WTC11 (cell line): ENCODE measurements at regions not wholly inside any gene's neighbourhood (a gene's known extent, or its start where the extent isn't known, plus 50 kb on each side); places are given as distances from the start of the nearest gene placed in this dataset.

Source experiments
- ATAC-seq: fragments of 200-7000 bp; cut with Tn5 transposase; 2 replicates; pipeline ENCODE4 v1.10.0; 2021; ENCODE audit warnings: mild to moderate bottlenecking, moderate library complexity
- CTCF ChIA-PET: fragments of 300-600 bp; sonication (Branson Sonifier 250); formaldehyde crosslinking; loops from one replicate; lab custom pipeline; 2021; ENCODE audit warnings: antibody characterized with exemption; lab: Charles Lee
- POLR2A ChIA-PET: fragments of 350-600 bp; sonication (Branson Sonifier 250); formaldehyde crosslinking; loops from one replicate; lab custom pipeline; 2021; ENCODE audit warnings: antibody characterized with exemption; lab: Charles Lee
- DNase-seq: peaks from one replicate; pipeline ENCODE4 v3.0.0; 2021; ENCODE audit warnings: low spot score
- H3K27ac Mint-ChIP-seq: 2 replicates; pipeline ENCODE4 v1.8.0; 2021; ENCODE audit warnings: mixed read lengths
- H3K27me3 Mint-ChIP-seq: 2 replicates; pipeline ENCODE4 v1.8.0; 2021; ENCODE audit warnings: low read depth, mild to moderate bottlenecking, moderate library complexity, mixed read lengths
- H3K36me3 Mint-ChIP-seq: 2 replicates; pipeline ENCODE4 v1.8.0; 2021; ENCODE audit warnings: mixed read lengths
- H3K4me1 Mint-ChIP-seq: 2 replicates; pipeline ENCODE4 v1.8.0; 2022; ENCODE audit warnings: mixed read lengths
- H3K4me3 Mint-ChIP-seq: 2 replicates; pipeline ENCODE4 v1.8.0; 2021; ENCODE audit warnings: mild to moderate bottlenecking, moderate library complexity, mixed read lengths
- H3K9me3 Mint-ChIP-seq: 2 replicates; pipeline ENCODE4 v1.8.0; 2021; ENCODE audit warnings: mixed read lengths
- ARID4B ChIP-seq: sonication (generic); formaldehyde crosslinking; IDR thresholded peaks from 2 replicates; pipeline ENCODE4 v1.8.0; 2023; ENCODE audit warnings: missing genetic modification reagents, mild to moderate bottlenecking, borderline replicate concordance
- EMX1 ChIP-seq: fragments of 250-450 bp; sonication (Bioruptor Pico); IDR thresholded peaks from 2 replicates; pipeline ENCODE4 v1.8.0; 2021; ENCODE audit warnings: mild to moderate bottlenecking
- ETV6 ChIP-seq: sonication (generic); formaldehyde crosslinking; IDR thresholded peaks from 2 replicates; pipeline ENCODE4 v1.8.1; 2022; ENCODE audit warnings: mild to moderate bottlenecking, missing genetic modification reagents
- FOXK1 ChIP-seq: sonication (generic); formaldehyde crosslinking; IDR thresholded peaks from 2 replicates; pipeline ENCODE4 v1.8.0; 2022; ENCODE audit warnings: mild to moderate bottlenecking, moderate library complexity, missing genetic modification reagents
- GABPB1 ChIP-seq: sonication (generic); formaldehyde crosslinking; IDR thresholded peaks from 2 replicates; pipeline ENCODE4 v1.8.1; 2023; ENCODE audit warnings: mild to moderate bottlenecking, missing genetic modification reagents
- MLX ChIP-seq: sonication (generic); formaldehyde crosslinking; IDR thresholded peaks from 2 replicates; pipeline ENCODE4 v1.8.1; 2023; ENCODE audit warnings: mild to moderate bottlenecking, missing genetic modification reagents, moderate library complexity
- MXD4 ChIP-seq: fragments of 250-450 bp; sonication (Bioruptor Pico); IDR thresholded peaks from 2 replicates; pipeline ENCODE4 v1.8.0; 2021; ENCODE audit warnings: mild to moderate bottlenecking, moderate library complexity, borderline replicate concordance
- NFATC4 ChIP-seq: fragments of 250-450 bp; sonication (Bioruptor Pico); IDR thresholded peaks from 2 replicates; pipeline ENCODE4 v1.9.0; 2021; ENCODE audit warnings: mild to moderate bottlenecking
- NFYB ChIP-seq: sonication (generic); formaldehyde crosslinking; conservative IDR thresholded peaks from 2 replicates; pipeline ENCODE4 v1.8.0; 2022; ENCODE audit warnings: low read depth, missing genetic modification reagents
- NR2C2 ChIP-seq: sonication (generic); formaldehyde crosslinking; IDR thresholded peaks from 2 replicates; pipeline ENCODE4 v1.8.0; 2022; ENCODE audit warnings: mild to moderate bottlenecking, missing genetic modification reagents
- PREB ChIP-seq: sonication (generic); formaldehyde crosslinking; IDR thresholded peaks from 2 replicates; pipeline ENCODE4 v1.8.1; 2022; ENCODE audit warnings: mild to moderate bottlenecking, missing genetic modification reagents, moderate library complexity, borderline replicate concordance
- SOX15 ChIP-seq: fragments of 250-450 bp; sonication (Bioruptor Pico); IDR thresholded peaks from 2 replicates; pipeline ENCODE4 v1.9.0; 2021; ENCODE audit warnings: mild to moderate bottlenecking
- TEAD4 ChIP-seq: sonication (generic); formaldehyde crosslinking; IDR thresholded peaks from 2 replicates; pipeline ENCODE4 v1.8.0; 2022; ENCODE audit warnings: mild to moderate bottlenecking, missing genetic modification reagents
- TP53 ChIP-seq: sonication (generic); formaldehyde crosslinking; IDR thresholded peaks from 2 replicates; pipeline ENCODE4 v1.8.1; 2023; ENCODE audit warnings: mild to moderate bottlenecking, missing genetic modification reagents
- ZNF219 ChIP-seq: sonication (generic); formaldehyde crosslinking; IDR thresholded peaks from 2 replicates; pipeline ENCODE4 v1.8.0; 2023; ENCODE audit warnings: missing genetic modification reagents, mild to moderate bottlenecking, borderline replicate concordance
- ZNF396 ChIP-seq: fragments of 250-450 bp; sonication (Bioruptor Pico); IDR thresholded peaks from 2 replicates; pipeline ENCODE4 v1.8.0; 2021; ENCODE audit warnings: mild to moderate bottlenecking, moderate library complexity, borderline replicate concordance
- ZNF416 ChIP-seq: fragments of 250-450 bp; sonication (Bioruptor Pico); IDR thresholded peaks from 2 replicates; pipeline ENCODE4 v1.9.0; 2021; ENCODE audit warnings: mild to moderate bottlenecking, inconsistent platforms
- TF ChIP-seq, protein P1 (sequence below): fragments of 250-450 bp; sonication (Bioruptor Pico); conservative IDR thresholded peaks from 2 replicates; pipeline ENCODE4 v1.9.0; 2021; ENCODE audit warnings: mild to moderate bottlenecking
- TF ChIP-seq, protein P2 (sequence below): sonication (generic); formaldehyde crosslinking; conservative IDR thresholded peaks from 2 replicates; pipeline ENCODE4 v1.8.1; 2022; ENCODE audit warnings: mild to moderate bottlenecking, missing genetic modification reagents
- TF ChIP-seq, protein P3 (sequence below): sonication (generic); formaldehyde crosslinking; IDR thresholded peaks from 2 replicates; pipeline ENCODE4 v1.8.0; 2023; ENCODE audit warnings: mild to moderate bottlenecking, missing genetic modification reagents

DNA sequence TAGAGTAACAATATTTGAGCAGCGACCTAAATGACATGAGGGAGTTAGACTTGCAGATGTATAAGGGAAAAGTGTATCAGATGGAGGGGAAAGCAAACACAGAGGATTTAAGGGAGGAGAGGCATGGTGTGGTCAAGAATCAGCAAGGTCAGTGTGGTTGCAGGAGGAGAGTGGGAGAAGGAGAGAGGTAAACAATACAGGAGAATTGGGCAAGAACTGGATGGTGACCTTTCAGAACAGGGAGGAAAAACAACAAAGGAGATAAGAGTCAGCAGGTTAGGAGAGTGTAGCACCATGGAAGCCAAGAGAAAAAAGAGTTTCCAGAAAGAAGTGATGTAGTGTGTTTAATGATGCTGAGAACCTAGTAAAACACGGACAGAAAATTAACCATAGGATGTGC is 178.5 kb downstream of the PAPSS1 start:
- Mint-ChIP-seq H3K9me3 (no peaks in the 10 kb centered on the region), H3K4me3 (no peak overlapping the region), H3K27ac (no peak overlapping the region), H3K27me3 (no peaks in the 10 kb centered on the region), H3K4me1 (peaks cover 5% of the 10 kb centered on the region; the same call in 1 of the 2 replicates), H3K36me3 (no peaks in the 10 kb centered on the region)
- DNase-seq (no peak), ATAC-seq (no peak)
- TF ChIP-seq ZNF416 (CRISPR knock-in tag) (no peak), TP53 (CRISPR knock-in tag) (no peak), ARID4B (no peak), GABPB1 (CRISPR knock-in tag) (no peak)
- ChIA-PET CTCF (no interaction called here), POLR2A (no interaction called here)

DNA sequence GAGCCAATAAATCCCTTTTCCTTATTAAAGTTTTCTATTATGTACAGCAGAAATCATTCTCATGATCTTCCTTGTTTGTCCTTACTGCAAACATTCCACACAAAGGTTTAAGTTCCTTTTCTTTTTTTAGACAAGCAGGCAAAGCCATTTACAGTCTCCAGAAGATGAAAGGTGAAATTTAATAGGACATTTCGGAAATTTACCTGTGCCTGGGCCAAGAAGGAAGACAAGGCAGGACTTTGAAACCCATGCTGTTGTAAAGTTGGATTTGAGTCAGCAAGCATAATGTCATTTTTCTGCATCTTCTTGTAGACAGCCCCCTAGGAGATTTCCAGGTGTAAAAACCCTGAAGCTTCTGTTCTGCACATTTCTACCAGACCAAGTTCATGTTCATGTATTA is 188.1 kb downstream of the PAPSS1 start:
- H3K36me3 Mint-ChIP-seq, result no peaks in the 10 kb centered on the region
- H3K4me1 Mint-ChIP-seq, result no peaks in the 10 kb centered on the region
- ChIA-PET POLR2A (no interaction called here), CTCF (no interaction called here)
- no peaks in the 10 kb centered on the region for H3K9me3 Mint-ChIP-seq
- ATAC-seq (no peak), DNase-seq (no peak)
- H3K4me3 Mint-ChIP-seq, result no peak overlapping the region
- no peak overlapping the region for H3K27ac Mint-ChIP-seq
- no peaks in the 10 kb centered on the region for H3K27me3 Mint-ChIP-seq
- TF ChIP-seq FOXK1 (CRISPR knock-in tag) (no peak), MXD4 (CRISPR knock-in tag) (no peak), ZNF396 (CRISPR knock-in tag) (no peak), ARID4B (no peak), PREB (CRISPR knock-in tag) (no peak), EMX1 (CRISPR knock-in tag) (no peak), ZNF219 (CRISPR knock-in tag) (no peak), NFYB (CRISPR knock-in tag) (no peak), SOX15 (CRISPR knock-in tag) (no peak), NR2C2 (CRISPR knock-in tag) (no peak), ETV6 (CRISPR knock-in tag) (no peak), TEAD4 (no peak), MLX (CRISPR knock-in tag) (no peak), NFATC4 (CRISPR knock-in tag) (no peak)
- TF ChIP-seq, protein P1, sequence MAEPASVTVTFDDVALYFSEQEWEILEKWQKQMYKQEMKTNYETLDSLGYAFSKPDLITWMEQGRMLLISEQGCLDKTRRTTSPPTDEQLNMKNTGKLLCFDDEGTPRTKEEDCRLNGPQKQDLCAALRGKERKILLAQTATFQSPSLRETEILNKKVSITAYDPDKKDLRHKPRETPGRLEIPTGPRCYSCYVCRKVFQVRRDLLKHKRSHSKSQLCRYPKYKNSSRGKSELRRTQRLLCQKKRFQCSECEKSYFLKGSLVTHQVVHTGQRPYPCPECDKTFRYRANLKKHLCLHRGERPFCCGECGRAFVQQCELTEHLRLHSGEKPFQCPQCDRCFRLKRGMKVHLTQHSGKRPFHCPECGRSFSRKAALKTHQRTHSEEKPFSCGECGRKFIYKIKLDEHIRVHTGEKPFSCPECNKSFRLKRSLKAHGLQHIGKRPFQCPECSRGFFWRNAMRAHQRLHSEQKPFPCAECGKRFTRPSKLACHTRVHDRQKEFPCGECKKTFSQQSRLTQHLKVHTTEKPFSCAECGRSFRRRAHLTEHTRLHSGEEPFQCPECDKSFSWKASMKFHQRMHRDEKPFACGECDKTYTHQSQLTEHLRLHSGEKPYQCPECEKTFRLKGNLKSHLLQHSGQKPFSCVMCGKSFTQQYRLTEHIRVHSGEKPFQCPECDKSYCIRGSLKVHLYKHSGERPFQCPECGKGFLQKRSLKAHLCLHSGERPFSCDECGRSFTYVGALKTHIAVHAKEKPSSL (CRISPR knock-in tag), result no peak
- TF ChIP-seq, protein P2, sequence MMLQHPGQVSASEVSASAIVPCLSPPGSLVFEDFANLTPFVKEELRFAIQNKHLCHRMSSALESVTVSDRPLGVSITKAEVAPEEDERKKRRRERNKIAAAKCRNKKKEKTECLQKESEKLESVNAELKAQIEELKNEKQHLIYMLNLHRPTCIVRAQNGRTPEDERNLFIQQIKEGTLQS (CRISPR knock-in tag), result no peak
- TF ChIP-seq, protein P3, sequence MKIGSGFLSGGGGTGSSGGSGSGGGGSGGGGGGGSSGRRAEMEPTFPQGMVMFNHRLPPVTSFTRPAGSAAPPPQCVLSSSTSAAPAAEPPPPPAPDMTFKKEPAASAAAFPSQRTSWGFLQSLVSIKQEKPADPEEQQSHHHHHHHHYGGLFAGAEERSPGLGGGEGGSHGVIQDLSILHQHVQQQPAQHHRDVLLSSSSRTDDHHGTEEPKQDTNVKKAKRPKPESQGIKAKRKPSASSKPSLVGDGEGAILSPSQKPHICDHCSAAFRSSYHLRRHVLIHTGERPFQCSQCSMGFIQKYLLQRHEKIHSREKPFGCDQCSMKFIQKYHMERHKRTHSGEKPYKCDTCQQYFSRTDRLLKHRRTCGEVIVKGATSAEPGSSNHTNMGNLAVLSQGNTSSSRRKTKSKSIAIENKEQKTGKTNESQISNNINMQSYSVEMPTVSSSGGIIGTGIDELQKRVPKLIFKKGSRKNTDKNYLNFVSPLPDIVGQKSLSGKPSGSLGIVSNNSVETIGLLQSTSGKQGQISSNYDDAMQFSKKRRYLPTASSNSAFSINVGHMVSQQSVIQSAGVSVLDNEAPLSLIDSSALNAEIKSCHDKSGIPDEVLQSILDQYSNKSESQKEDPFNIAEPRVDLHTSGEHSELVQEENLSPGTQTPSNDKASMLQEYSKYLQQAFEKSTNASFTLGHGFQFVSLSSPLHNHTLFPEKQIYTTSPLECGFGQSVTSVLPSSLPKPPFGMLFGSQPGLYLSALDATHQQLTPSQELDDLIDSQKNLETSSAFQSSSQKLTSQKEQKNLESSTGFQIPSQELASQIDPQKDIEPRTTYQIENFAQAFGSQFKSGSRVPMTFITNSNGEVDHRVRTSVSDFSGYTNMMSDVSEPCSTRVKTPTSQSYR, result no peak
